ENCODE measurements at regions not wholly inside any gene's neighbourhood (a gene's known extent, or its start where the extent isn't known, plus 50 kb on each side); places are given as distances from the start of the nearest gene placed in this dataset.
"Not testable (repeated sequence)": the region's sequence is repeated elsewhere in the genome, so short reads cannot be mapped to it uniquely, and the experiment has no call there.

GRCh38 chr5:91534332-91534731, 151.2 kb upstream of the ARRDC3 start:
- DNase-seq = no peak

GRCh38 chr5:91532779-91533178, 149.7 kb upstream of the ARRDC3 start:
- DNase-seq = no peak

- DNase-seq = no peak
Measured at GRCh38 chr5:91532281-91532680, 149.2 kb upstream of the ARRDC3 start.

GRCh38 chr5:91528831-91529230, 145.7 kb upstream of the ARRDC3 start:
- no peak for DNase-seq

- no peak for DNase-seq
Measured at GRCh38 chr5:91521785-91522184, 138.7 kb upstream of the ARRDC3 start.

GRCh38 chr5:91521334-91521733, 138.2 kb upstream of the ARRDC3 start:
- DNase-seq = no peak

GRCh38 chr5:91514400-91514799, 131.3 kb upstream of the ARRDC3 start:
- DNase-seq = no peak

GRCh38 chr5:91503321-91503720, 120.2 kb upstream of the ARRDC3 start:
- no peak for DNase-seq

- no peak for DNase-seq
Measured at GRCh38 chr5:91500758-91501157, 117.6 kb upstream of the ARRDC3 start.

GRCh38 chr5:91499943-91500531, 116.9 kb upstream of the ARRDC3 start:
- peak in 1 of 56 donors; percentile 10 for DNase-seq

GRCh38 chr5:91495699-91496098, 112.6 kb upstream of the ARRDC3 start:
- no peak for DNase-seq

- DNase-seq = no peak
Measured at GRCh38 chr5:91494447-91494996, 111.4 kb upstream of the ARRDC3 start.

- DNase-seq = no peak
Measured at GRCh38 chr5:91493086-91493485, 110.0 kb upstream of the ARRDC3 start.

- DNase-seq = no peak
Measured at GRCh38 chr5:91491229-91491628, 108.1 kb upstream of the ARRDC3 start.

GRCh38 chr5:91490316-91490715, 107.2 kb upstream of the ARRDC3 start:
- DNase-seq = no peak

GRCh38 chr5:91487420-91487819, 104.3 kb upstream of the ARRDC3 start:
- DNase-seq = no peak

GRCh38 chr5:91486638-91487037, 103.5 kb upstream of the ARRDC3 start:
- no peak for DNase-seq

- no peak for DNase-seq
Measured at GRCh38 chr5:91484662-91485061, 101.5 kb upstream of the ARRDC3 start.

GRCh38 chr5:91479376-91479775, 96.3 kb upstream of the ARRDC3 start:
- not testable (repeated sequence) for DNase-seq

GRCh38 chr5:91478096-91478495, 95.0 kb upstream of the ARRDC3 start:
- no peak for DNase-seq

GRCh38 chr5:91477408-91477807, 94.3 kb upstream of the ARRDC3 start:
- DNase-seq = no peak

GRCh38 chr5:91474201-91474600, 91.1 kb upstream of the ARRDC3 start:
- no peak for DNase-seq

- no peak for DNase-seq
Measured at GRCh38 chr5:91472631-91473030, 89.5 kb upstream of the ARRDC3 start.

Data from amygdala (tissue), 56 donors.